ENCODE measurements at regions not wholly inside any gene's neighbourhood (a gene's known extent, or its start where the extent isn't known, plus 50 kb on each side); places are given as distances from the start of the nearest gene placed in this dataset.

- TF ChIP-seq POLR2AphosphoS5 (IDR thresholded peaks at IDR 0.05) (no peak), CTCF (IDR thresholded peaks at IDR 0.05) (no peak), POLR2A (IDR thresholded peaks at IDR 0.05) (no peak)
These were observed 60.3 kb downstream of the CHRD start for GRCh38 chr3:184440151-184440550.

Measured in stomach (tissue), 4 donors.